ENCODE measurements at regions not wholly inside any gene's neighbourhood (a gene's known extent, or its start where the extent isn't known, plus 50 kb on each side); places are given as distances from the start of the nearest gene placed in this dataset.

DNA sequence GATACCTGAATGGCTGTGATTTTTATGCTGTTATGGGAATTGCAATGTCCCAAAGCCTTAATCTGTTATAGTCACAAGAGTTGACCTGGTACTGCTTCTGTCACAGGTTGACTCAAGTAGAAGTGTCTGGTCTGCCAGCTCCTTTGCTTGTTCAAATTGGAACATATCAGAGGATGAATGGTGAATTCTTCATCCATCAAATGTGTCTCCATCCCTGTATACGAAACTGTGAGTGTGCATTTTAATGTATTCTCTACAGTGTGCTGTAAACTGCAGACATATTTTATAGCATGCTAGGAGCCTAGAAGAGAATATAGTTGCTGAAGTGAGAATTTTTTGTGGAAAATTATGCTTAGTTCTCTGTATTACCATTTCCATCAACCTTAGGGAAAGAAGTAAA is 608.4 kb downstream of the AMY1C start:
- TF ChIP-seq CTCF (IDR thresholded peaks at IDR 0.05): no peak
- TF ChIP-seq POLR2A (IDR thresholded peaks at IDR 0.05): no peak
